GM12875 (cell line): ENCODE measurements at regions not wholly inside any gene's neighbourhood (a gene's known extent, or its start where the extent isn't known, plus 50 kb on each side); places are given as distances from the start of the nearest gene placed in this dataset.

Experiments
- H3K4me3 ChIP-seq: one replicate; pipeline ENCODE4 v1.5.1; 2011; ENCODE audit warnings: low read depth, low read length, control low read depth
- TF ChIP-seq, protein P1 (sequence below): IDR thresholded peaks from 2 replicates; pipeline ENCODE4 v1.5.1; 2011; ENCODE audit warnings: low read depth, mild to moderate bottlenecking, control low read depth, inconsistent platforms, low read length, moderate library complexity, borderline replicate concordance; ENCODE audit not compliant: insufficient read depth

DNA sequence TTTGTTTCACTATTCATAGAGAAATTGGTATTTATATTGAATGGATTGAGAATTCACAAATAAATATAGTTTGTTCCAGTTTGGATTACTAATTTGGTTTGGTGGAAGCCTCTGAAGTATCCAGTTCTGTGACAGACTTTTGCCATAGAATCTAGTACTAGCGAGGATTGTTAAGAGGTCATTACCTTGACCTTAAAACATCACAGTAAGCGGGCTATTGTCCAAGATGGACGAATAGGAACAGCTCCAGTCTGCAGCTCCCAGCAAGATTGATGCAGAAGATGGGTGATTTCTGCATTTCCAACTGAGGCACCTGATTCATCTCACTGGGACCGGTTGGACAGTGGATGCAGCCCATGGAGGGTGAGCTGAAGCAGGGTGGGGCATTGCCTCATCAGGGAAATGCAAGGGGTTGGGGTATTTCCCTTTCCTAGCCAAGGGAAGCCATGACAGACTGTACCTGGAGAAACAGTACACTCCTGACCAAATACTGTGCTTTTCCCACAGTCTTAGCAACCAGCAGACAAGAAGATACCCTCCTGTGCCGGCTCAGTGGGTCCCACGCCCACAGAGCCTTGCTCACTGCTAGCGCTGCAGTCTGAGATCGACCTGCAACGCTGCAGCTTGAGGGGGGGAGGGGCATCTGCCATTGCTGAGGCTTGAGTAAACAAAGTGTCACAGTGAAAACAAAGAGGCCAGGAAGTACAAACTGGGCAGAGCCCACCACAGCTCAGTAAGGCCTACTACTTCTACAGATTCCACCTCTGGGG, 66.4 kb upstream of the NEDD9 start:
- no peak overlapping the region for H3K4me3 ChIP-seq
- TF ChIP-seq, protein P1, sequence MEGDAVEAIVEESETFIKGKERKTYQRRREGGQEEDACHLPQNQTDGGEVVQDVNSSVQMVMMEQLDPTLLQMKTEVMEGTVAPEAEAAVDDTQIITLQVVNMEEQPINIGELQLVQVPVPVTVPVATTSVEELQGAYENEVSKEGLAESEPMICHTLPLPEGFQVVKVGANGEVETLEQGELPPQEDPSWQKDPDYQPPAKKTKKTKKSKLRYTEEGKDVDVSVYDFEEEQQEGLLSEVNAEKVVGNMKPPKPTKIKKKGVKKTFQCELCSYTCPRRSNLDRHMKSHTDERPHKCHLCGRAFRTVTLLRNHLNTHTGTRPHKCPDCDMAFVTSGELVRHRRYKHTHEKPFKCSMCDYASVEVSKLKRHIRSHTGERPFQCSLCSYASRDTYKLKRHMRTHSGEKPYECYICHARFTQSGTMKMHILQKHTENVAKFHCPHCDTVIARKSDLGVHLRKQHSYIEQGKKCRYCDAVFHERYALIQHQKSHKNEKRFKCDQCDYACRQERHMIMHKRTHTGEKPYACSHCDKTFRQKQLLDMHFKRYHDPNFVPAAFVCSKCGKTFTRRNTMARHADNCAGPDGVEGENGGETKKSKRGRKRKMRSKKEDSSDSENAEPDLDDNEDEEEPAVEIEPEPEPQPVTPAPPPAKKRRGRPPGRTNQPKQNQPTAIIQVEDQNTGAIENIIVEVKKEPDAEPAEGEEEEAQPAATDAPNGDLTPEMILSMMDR, result no peak

GRCh38 chr6:11297376-11297729, 64.9 kb upstream of the NEDD9 start:
- TF ChIP-seq, protein P1, result no peak
- H3K4me3 ChIP-seq, result no peak overlapping the region

- H3K4me3 ChIP-seq, result no peak overlapping the region
- TF ChIP-seq, protein P1, result no peak
Observed at GRCh38 chr6:11296449-11297375, 64.2 kb upstream of the NEDD9 start.

GRCh38 chr6:11295969-11296368, 63.5 kb upstream of the NEDD9 start:
- TF ChIP-seq, protein P1, result no peak

DNA sequence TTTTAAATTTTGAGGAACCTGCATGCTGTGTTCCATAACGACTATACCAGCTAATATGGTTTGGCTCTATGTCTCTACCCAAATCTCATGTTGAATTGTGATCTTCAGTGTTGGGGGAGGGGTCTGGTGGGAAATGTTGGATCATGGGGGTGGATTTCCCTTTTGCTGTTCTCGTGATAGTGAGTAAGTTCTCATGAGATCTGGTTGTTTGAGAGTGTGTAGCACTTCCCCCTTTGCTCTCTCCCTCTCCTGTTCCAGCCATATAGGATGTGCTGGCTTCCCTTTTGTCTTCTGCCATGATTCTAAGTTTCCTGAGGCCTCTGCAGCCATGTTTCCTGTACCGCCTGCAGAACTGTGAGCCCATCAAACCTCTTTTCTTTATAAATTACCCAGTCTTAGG, 61.8 kb upstream of the NEDD9 start:
- TF ChIP-seq, protein P1, result no peak
- H3K4me3 ChIP-seq, result no peak overlapping the region

More at GRCh38 chr6:11295969-11296368, 63.5 kb upstream of the NEDD9 start:
- no peak overlapping the region for H3K4me3 ChIP-seq

DNA sequence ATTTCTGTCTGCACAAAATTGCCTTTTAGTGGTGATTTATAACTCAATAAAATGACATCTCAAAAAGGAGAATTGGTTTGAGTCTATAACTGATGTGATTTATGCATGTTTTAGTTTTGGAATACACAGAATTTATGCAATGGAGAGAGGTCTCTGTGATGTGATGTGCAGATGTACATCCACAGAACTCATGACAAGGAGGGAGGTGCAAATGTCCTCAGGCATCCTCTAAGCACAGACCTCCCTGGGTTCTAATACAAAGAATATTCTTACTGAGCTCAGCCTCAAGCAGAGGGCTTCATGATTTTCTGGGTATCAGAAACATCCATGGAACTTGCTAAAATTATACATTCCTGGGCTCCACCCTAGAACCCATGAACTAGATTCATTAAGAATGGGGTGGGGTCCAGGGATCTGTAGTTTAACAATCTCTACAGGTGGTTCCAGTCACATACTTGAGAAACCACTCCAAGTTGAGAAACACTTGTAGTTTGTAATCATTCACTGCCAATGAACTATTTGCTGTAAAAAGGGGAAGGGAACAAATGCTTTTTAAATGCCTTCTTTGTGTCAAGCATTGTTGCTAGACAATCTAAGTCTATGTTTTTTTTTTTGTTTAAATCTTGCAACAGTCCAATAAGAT, 60.2 kb upstream of the NEDD9 start:
- H3K4me3 ChIP-seq, result no peak overlapping the region
- TF ChIP-seq, protein P1, result no peak

- no peak overlapping the region for H3K4me3 ChIP-seq
- TF ChIP-seq, protein P1, result no peak
Observed at GRCh38 chr6:11292091-11292490, 59.6 kb upstream of the NEDD9 start.
